Small intestine (tissue), 7 donors: ENCODE measurements at regions not wholly inside any gene's neighbourhood (a gene's known extent, or its start where the extent isn't known, plus 50 kb on each side); places are given as distances from the start of the nearest gene placed in this dataset.

Experiments
- DNase-seq, 2 donors: peaks; one replicate each; pipeline versions ENCODE4 v3.0.0 to v3.0.0-alpha.2; 2013
- FAIRE-seq: peaks from 2 replicates; lab custom pipeline; 2012; peaks lifted over from hg19 to GRCh38; lab: Jason Lieb, UNC
- H3K27ac ChIP-seq, 3 donors: one replicate each; pipeline ENCODE4 v1.5.1; 2013; ENCODE audit warnings: low read length in 2 of 3, mild to moderate bottlenecking in 2 of 3, control low read depth in 1 of 3, inconsistent platforms in 1 of 3, low read depth in 1 of 3, moderate library complexity in 1 of 3
- H3K27me3 ChIP-seq, 3 donors: one replicate each; pipeline ENCODE4 v1.6.1; 2013; ENCODE audit warnings: low read length in 3 of 3, inconsistent platforms in 1 of 3; ENCODE audit not compliant: control insufficient read depth in 3 of 3, insufficient read depth in 3 of 3
- H3K36me3 ChIP-seq, 3 donors: one replicate each; pipeline ENCODE4 v1.6.1; 2013; ENCODE audit warnings: low read length in 3 of 3, inconsistent platforms in 1 of 3, low read depth in 1 of 3, mild to moderate bottlenecking in 1 of 3, moderate library complexity in 1 of 3; ENCODE audit not compliant: control insufficient read depth in 3 of 3, insufficient read depth in 2 of 3
- H3K4me1 ChIP-seq, 3 donors: one replicate each; pipeline ENCODE4 v1.6.1; 2013; ENCODE audit warnings: low read length in 2 of 3, inconsistent platforms in 1 of 3, low read depth in 1 of 3, mild to moderate bottlenecking in 1 of 3, moderate library complexity in 1 of 3; ENCODE audit not compliant: control insufficient read depth in 3 of 3, insufficient read depth in 2 of 3
- H3K4me3 ChIP-seq, 3 donors: one replicate each; pipeline ENCODE4 v1.5.1; 2013; ENCODE audit warnings: low read length in 3 of 3, control low read depth in 1 of 3, inconsistent platforms in 1 of 3, low read depth in 1 of 3, mild to moderate bottlenecking in 1 of 3, moderate library complexity in 1 of 3
- H3K9me3 ChIP-seq, 2 donors: one replicate each; pipeline ENCODE4 v1.6.1; 2013; ENCODE audit warnings: low read depth in 1 of 2, low read length in 1 of 2; ENCODE audit not compliant: control insufficient read depth in 2 of 2, insufficient read depth in 1 of 2
- WGBS, 3 donors: extraction: QIAGEN DNeasy Blood & Tissue Kit; methylation state at CpG; one replicate each; pipeline ENCODE4 v1.1.7; 2013; 5-methylcytosine and 5-hydroxymethylcytosine counted together
- donor health status: healthy with polysubstance abuse.
- donor health status: control.
- donor health status: control.
- donor health status: Bipolar disorder and iron deficiency.
- donor health status: healthy.

DNA sequence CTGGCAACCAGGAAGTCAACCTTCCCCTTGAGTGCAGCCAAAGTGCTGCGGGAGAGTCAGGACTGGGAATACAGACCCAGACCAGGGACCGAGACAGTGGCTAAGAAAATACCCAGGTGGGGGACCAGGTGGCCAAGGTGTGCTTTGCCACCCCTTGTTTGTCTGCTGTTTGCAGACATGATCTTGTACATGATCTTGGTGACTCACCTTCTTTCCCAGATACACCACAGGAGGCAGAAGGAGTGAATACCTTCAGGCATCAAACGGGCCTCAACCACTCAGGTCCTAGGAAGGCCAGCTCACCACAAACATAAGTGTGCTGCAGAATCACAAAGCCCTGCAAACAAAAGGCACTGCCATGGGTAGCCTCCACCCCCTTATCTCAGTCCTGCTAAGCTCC is 62.0 kb downstream of the CNGA2 start:
- no peaks in the 10 kb centered on the region for H3K27me3 ChIP-seq
- no peaks in the 10 kb centered on the region for H3K36me3 ChIP-seq
- H3K27ac ChIP-seq: no peak overlapping the region
- no peaks in the 10 kb centered on the region for H3K4me1 ChIP-seq
- 82 to 93% (median 87%) methylated on average over 3 of the region's 3 CpGs for WGBS, 3 donors
- DNase-seq: no peak
- no peak overlapping the region for H3K4me3 ChIP-seq
- H3K9me3 ChIP-seq: peaks cover 0 to under 1% of the 10 kb centered on the region in 2 donors
- no peak for FAIRE-seq

DNA sequence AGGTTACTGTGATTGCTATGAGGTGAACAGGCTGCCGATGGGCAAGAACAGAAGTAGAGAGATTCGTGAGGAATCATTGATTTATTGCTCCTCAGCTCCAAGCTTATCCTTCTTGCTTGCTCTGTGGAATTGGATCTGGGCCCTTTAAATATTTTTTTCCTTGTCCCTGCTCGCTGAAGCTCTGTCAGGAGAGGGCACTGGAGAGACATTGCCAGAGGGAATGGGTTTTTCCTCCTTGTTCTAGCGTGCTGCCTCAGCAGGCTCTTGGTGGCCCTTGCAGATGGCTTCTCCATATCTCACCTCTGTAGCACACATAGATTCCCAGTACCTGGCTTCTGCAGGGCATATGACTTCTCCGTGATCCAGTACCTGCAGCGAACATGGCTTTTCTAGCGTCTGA is 67.4 kb downstream of the CNGA2 start:
- WGBS, 3 donors: 61 to 76% (median 68%) methylated on average over 7 of the region's 7 CpGs

DNA sequence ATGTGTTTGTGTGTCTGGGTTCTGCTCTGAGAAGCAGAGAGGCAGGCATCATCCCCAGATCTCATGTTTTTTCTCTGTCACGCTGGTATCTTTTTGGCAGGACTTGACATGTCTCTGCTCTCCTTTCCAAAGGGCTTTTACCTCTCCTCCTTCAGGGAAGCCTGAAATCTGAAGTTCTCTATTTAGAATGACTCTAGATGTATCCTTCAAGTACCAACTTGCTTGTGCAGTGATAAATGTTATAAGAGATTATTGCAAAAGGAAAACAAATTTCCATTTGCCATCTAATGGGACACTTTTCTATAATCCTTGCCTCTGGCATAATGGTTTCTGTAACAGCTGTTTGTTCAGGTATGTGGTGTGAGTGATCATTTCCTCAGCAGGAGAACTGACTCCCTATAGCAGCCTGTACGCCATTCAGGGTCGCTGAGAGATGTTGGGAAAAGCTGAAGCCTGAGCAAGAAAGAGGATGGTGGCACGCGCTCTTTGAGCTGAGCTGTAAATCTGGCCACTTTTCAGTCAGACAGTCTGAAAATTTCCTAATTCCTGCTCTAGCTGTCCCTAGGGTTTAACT is 72.5 kb downstream of the CNGA2 start:
- whole genome bisulfite sequencing, 3 donors: 77 to 85% (median 83%) methylated on average over 5 of the region's 5 CpGs
- DNase-seq: no peak
- Histone ChIP-seq H3K4me3 (no peak overlapping the region), H3K4me1 (no peaks in the 10 kb centered on the region), H3K9me3 (no peaks in the 10 kb centered on the region), H3K36me3 (no peaks in the 10 kb centered on the region), H3K27me3 (no peaks in the 10 kb centered on the region), H3K27ac (no peak overlapping the region)
- no peak for FAIRE-seq

More for the DNA sequence above, 67.4 kb downstream of the CNGA2 start:
- DNase-seq: peak in 1 of 2 donors; percentile 3
- no peak overlapping the region for H3K27ac ChIP-seq
- H3K4me3 ChIP-seq: no peak overlapping the region
- H3K4me1 ChIP-seq: no peaks in the 10 kb centered on the region
- H3K9me3 ChIP-seq: peaks cover 0 to 5% of the 10 kb centered on the region in 2 donors
- no peaks in the 10 kb centered on the region for H3K27me3 ChIP-seq
- no peaks in the 10 kb centered on the region for H3K36me3 ChIP-seq
- FAIRE-seq: no peak

DNA sequence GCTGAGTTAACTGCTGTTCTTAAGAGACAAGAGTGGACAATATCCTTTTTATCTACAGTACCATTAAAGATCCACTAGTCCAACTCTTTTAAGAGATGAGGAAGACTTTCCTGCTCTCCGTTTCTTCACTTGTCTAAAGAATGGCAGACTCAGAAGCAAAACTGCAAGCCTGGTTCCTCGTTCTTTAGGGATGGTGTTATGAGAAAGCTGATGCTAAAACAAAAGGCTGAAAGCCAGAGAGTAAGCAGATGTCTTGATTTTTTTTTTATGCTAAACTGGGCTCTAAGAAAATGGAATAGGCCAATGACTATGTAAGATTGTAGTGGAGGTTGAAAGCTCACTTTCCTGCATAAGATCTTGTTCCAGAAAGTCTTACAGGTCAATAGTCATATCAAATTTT is 78.1 kb downstream of the CNGA2 start:
- Histone ChIP-seq H3K9me3 (no peaks in the 10 kb centered on the region), H3K27me3 (no peaks in the 10 kb centered on the region), H3K27ac (no peak overlapping the region), H3K4me3 (no peak overlapping the region), H3K4me1 (no peaks in the 10 kb centered on the region), H3K36me3 (no peaks in the 10 kb centered on the region)
- DNase-seq: no peak
- WGBS, 3 donors: 35 to 66% (median 64%) methylated on average over 2 of the region's 2 CpGs
- no peak for FAIRE-seq

DNA sequence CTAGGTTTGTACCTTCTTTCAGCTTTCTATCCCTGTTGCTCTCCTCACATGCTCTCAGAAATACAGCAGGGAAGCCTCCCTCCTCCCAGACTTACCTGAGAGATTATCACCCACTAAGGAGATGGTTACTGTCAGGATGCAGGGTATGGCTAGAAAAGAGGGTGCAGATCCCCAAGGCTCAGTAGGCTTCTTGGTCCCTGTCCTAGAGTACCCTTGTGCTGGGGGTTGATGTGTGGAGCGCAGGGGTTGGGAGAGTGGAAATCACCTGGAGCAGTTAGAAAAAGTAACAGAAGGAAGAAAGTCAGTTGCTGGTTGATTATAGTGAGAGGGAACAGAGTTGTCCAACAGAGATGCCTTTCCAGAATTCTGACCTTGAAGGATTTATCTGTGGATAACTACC is 80.2 kb downstream of the CNGA2 start:
- WGBS, 3 donors: 90 to 94% (median 94%) methylated on average over 1 of the region's 1 CpG
- FAIRE-seq (no peak), DNase-seq (no peak)
- no peaks in the 10 kb centered on the region for H3K4me1 ChIP-seq
- no peaks in the 10 kb centered on the region for H3K27me3 ChIP-seq
- no peaks in the 10 kb centered on the region for H3K9me3 ChIP-seq
- no peak overlapping the region for H3K4me3 ChIP-seq
- H3K27ac ChIP-seq: no peak overlapping the region
- H3K36me3 ChIP-seq: no peaks in the 10 kb centered on the region

DNA sequence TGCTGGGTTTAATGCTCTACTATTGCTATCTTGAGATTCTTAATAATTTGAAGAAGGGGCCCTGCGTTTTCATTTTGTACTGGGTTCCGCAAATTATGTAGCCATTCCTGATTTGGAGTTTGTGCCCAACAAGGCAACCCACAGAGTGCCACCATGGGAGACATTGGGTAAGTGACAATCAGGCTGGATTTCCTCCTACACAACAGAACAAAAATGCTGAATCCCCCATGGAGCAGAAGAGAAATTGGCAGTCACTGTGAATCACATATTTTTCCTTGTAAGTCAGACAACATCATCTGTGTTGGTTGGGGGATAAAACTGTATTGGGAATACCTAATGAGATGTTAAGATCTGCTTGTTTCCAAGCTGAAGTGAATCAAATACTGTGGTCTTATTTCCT is 80.9 kb downstream of the CNGA2 start:
- no peaks in the 10 kb centered on the region for H3K27me3 ChIP-seq
- DNase-seq (no peak), FAIRE-seq (no peak)
- no peaks in the 10 kb centered on the region for H3K9me3 ChIP-seq
- 73 to 88% (median 77%) methylated on average over 2 of the region's 2 CpGs for WGBS, 3 donors
- H3K4me1 ChIP-seq: no peaks in the 10 kb centered on the region
- H3K36me3 ChIP-seq: no peaks in the 10 kb centered on the region
- H3K27ac ChIP-seq: no peak overlapping the region
- no peak overlapping the region for H3K4me3 ChIP-seq

DNA sequence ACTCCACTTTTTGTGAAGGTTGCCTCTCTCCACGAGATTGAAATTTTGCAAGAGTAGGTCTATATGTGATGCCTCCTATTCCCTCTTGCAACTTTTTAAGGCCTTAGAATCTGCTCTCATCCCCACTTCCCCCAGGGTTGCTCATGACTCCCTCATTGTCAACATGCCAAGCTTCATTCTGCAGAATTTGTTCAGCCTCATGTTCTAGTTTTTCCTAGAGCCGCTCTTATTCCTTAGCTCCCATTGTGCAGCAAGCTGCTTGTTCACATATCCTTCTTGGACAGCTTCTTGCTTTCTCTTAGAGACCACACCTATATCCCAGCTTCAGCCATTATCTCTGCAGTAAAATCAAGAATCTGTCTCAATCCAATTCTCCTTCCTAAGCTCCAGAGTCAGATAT is 82.4 kb downstream of the CNGA2 start:
- H3K36me3 ChIP-seq: no peaks in the 10 kb centered on the region
- FAIRE-seq (no peak), DNase-seq (no peak)
- no peaks in the 10 kb centered on the region for H3K4me1 ChIP-seq
- H3K27ac ChIP-seq: no peak overlapping the region
- WGBS, 3 donors: 3 to 25% (median 13%) methylated on average over 2 of the region's 2 CpGs
- no peaks in the 10 kb centered on the region for H3K9me3 ChIP-seq
- H3K27me3 ChIP-seq: no peaks in the 10 kb centered on the region
- no peak overlapping the region for H3K4me3 ChIP-seq

DNA sequence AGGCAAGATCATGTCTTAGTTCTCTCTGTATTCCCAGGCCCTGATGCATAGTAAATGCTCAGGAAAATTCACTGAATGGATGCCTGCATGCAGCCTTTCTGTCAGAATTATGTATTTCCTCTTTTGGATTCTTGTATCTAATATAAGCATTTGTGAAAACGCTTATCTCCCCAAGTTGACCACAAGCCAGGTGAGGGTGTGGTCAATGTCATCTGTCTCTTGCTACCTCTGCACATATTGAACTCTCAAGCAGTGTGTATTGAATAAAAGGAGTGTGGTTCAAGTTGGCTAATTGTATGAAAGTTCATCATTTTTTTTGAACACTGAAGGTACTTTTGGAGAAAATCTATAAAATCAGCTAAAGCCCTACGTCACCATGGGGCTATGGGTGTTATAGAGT is 84.3 kb downstream of the CNGA2 start:
- H3K27me3 ChIP-seq: no peaks in the 10 kb centered on the region

DNA sequence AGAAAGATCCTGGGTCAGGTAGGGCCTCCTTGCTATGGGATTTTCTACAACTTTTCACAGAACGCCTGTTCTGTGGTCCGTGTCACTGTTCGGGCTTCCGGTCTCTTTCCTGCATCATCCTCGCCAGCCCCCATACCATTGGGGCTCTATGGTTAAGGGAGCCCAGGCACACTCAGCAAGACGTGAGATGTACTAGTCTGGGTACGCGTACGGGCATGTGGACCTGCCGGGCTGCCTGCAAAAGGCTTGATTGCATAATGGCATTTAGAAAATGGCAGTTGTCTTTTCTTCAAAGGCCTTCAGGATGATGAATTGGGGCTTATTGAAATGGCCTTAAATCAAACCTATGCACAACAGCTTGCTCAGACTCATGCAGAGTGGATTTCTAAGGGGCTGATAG is 86.7 kb downstream of the CNGA2 start:
- H3K27me3 ChIP-seq: no peaks in the 10 kb centered on the region
- no peak overlapping the region for H3K27ac ChIP-seq
- no peak for FAIRE-seq
- no peaks in the 10 kb centered on the region for H3K36me3 ChIP-seq
- WGBS, 3 donors: 83 to 94% (median 87%) methylated on average over 10 of the region's 10 CpGs
- H3K9me3 ChIP-seq: no peaks in the 10 kb centered on the region
- no peak for DNase-seq
- H3K4me3 ChIP-seq: no peak overlapping the region
- no peaks in the 10 kb centered on the region for H3K4me1 ChIP-seq

More for the DNA sequence above, 84.3 kb downstream of the CNGA2 start:
- no peak for DNase-seq
- 38 to 74% (median 58%) methylated on average over 2 of the region's 2 CpGs for WGBS, 3 donors
- no peak overlapping the region for H3K4me3 ChIP-seq
- no peak overlapping the region for H3K27ac ChIP-seq
- H3K36me3 ChIP-seq: no peaks in the 10 kb centered on the region
- H3K9me3 ChIP-seq: no peaks in the 10 kb centered on the region
- no peak for FAIRE-seq
- no peaks in the 10 kb centered on the region for H3K4me1 ChIP-seq
